ENCODE measurements at regions not wholly inside any gene's neighbourhood (a gene's known extent, or its start where the extent isn't known, plus 50 kb on each side); places are given as distances from the start of the nearest gene placed in this dataset.

DNA sequence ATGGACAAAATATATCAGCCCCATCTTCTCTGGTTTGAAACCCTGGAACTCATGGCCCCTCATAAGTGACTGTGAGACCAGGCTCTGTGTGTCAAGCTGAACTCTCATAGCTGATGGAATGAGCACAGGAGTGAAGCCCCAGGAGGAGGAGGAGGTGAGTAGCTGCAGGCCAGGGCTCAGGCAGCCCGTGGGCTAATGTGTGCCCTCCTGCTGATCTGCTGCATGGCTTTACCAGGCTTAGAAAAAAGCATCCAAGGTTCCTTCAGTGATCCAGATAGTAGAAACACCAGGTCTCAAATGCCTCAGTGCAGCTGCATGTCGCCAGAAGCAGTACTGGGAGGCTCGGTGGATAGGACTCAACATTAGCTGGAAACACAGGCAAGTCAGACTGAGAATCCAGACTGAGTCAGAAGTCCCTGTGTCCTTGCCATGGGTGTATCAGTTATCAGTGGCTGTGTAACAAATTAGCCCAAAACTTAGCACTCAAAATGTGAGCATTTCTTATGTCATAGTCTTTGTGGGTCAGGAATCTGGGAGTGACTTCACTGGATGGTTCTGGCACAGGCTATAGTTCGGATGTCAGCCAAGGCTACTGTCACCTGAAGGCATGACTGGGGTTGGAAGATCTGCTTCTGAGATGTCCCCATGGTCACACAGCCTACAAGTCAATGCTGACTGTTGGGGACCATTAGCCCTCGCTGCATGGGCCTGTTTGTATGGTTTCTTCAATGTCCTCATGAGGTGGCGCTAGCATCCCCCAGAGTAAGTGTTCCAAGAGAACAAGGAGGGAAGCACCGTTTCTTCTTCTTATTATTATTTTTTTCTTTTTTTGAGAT, 255.4 kb upstream of the IRF2BP2 start:
- CTCF ChIA-PET, result no interaction called here
- H3K27ac ChIP-seq (ENCODE audit: low read depth, low read length), result no peak overlapping the region
- H3K9me3 ChIP-seq (ENCODE audit: control insufficient read depth, insufficient read depth, low read length), result peaks cover 11% of the 10 kb centered on the region
- TF ChIP-seq, protein P1, sequence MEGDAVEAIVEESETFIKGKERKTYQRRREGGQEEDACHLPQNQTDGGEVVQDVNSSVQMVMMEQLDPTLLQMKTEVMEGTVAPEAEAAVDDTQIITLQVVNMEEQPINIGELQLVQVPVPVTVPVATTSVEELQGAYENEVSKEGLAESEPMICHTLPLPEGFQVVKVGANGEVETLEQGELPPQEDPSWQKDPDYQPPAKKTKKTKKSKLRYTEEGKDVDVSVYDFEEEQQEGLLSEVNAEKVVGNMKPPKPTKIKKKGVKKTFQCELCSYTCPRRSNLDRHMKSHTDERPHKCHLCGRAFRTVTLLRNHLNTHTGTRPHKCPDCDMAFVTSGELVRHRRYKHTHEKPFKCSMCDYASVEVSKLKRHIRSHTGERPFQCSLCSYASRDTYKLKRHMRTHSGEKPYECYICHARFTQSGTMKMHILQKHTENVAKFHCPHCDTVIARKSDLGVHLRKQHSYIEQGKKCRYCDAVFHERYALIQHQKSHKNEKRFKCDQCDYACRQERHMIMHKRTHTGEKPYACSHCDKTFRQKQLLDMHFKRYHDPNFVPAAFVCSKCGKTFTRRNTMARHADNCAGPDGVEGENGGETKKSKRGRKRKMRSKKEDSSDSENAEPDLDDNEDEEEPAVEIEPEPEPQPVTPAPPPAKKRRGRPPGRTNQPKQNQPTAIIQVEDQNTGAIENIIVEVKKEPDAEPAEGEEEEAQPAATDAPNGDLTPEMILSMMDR (IDR thresholded peaks at IDR 0.05; ENCODE audit: low read depth, low read length), result no peak
- POLR2A ChIA-PET, result no interaction called here
- H3K4me3 ChIP-seq (ENCODE audit: low read depth, low read length), result no peak overlapping the region
- no peak for DNase-seq (ENCODE audit: low read depth, low spot score)
- H3K27me3 ChIP-seq (ENCODE audit: control insufficient read depth, insufficient read depth, low read length), result no peaks in the 10 kb centered on the region

DNA sequence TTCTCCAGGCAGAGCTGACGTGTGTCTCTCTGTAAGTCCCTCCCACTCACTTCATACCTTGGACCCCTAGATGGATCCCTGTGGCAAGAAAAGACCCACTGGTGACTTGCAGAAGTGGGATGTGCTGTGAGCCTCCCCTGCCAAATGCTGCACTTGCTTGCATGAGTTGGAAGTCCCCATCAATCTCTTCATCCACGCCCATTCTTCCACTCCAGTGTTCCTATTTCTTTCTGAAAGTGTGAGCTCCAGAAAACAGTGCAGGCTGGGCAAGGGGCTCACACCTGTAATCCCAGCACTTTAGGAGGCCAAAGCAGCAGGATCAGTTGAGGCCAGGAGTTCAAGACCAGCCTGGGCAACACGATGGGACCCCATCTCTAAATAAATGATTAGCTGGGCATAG, 254.1 kb upstream of the IRF2BP2 start:
- Histone ChIP-seq H3K27me3 (ENCODE audit: control insufficient read depth, insufficient read depth, low read length) (no peaks in the 10 kb centered on the region), H3K4me3 (ENCODE audit: low read depth, low read length) (no peak overlapping the region), H3K27ac (ENCODE audit: low read depth, low read length) (no peak overlapping the region), H3K9me3 (ENCODE audit: control insufficient read depth, insufficient read depth, low read length) (peaks cover 11% of the 10 kb centered on the region)
- TF ChIP-seq, protein P1 (IDR thresholded peaks at IDR 0.05; ENCODE audit: low read depth, low read length), result no peak
- no peak for DNase-seq (ENCODE audit: low read depth, low spot score)
- CTCF ChIA-PET, result interaction anchor here (0.7 kb wide), 1 partner anchor 32 kb away, joined by 5 read pairs; no protein-coding TSS in a partner anchor
- POLR2A ChIA-PET, result no interaction called here

DNA sequence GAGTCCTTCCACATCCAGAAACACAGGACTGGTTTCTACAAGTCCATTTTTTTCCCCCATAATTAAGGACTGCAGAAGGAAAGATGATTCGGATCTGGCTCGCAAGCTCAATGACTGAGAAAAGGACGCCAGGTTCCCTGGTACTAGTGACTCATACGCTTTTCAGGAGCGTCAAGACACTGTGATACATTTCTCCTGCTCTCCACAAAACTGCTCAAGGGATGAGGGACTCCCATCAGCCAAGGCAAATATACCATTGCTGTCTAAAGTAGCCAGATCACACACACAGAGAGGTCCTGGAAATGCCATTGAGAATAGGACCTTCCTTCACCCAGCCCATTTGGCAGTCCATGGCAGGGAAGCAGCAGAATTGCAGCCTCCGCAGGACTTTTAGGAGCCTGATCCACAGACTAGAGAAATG, 253.6 kb upstream of the IRF2BP2 start:
- no peak for DNase-seq (ENCODE audit: low read depth, low spot score)
- POLR2A ChIA-PET, result interaction anchor here (0.8 to 0.9 kb wide), 2 partner anchors 13 to 107 kb away, joined by 3 read pairs; no protein-coding TSS in a partner anchor
- TF ChIP-seq, protein P1 (IDR thresholded peaks at IDR 0.05; ENCODE audit: low read depth, low read length), result no peak
- H3K27ac ChIP-seq (ENCODE audit: low read depth, low read length), result peak overlapping the region; percentile 25
- no peaks in the 10 kb centered on the region for H3K27me3 ChIP-seq (ENCODE audit: control insufficient read depth, insufficient read depth, low read length)
- CTCF ChIA-PET, result interaction anchor here (1.0 kb wide), 1 partner anchor 364 kb away, joined by 3 read pairs; no protein-coding TSS in a partner anchor
- no peak overlapping the region for H3K4me3 ChIP-seq (ENCODE audit: low read depth, low read length)
- peaks cover 11% of the 10 kb centered on the region for H3K9me3 ChIP-seq (ENCODE audit: control insufficient read depth, insufficient read depth, low read length)

DNA sequence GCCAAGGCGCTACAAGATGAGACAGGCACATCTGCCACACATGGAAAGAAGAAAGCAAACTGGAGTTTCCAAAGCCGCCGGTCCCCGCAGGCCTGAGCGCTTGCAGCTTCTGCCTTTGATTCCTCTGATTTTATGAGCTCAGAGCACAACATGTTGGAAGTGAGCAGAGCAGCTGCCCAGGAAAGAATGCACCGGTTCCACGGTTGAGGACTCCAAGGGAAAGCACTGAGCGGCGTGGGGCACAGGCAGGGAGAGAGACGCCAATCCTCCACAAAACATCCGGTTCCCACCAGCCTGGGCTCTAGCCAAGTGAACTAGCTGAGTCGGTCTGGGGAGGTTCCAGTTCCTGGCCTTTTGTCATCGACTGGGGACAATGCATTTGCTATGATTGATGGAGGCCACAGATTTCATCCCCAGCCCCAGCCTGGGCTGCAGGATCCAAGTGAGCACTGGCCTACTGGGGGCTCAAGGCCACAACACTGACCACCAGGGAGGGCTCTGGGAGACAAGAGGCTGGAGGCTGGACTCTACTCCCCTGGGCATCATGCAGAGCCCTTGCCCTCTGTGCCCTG, 253.1 kb upstream of the IRF2BP2 start:
- Histone ChIP-seq H3K27me3 (ENCODE audit: control insufficient read depth, insufficient read depth, low read length) (no peaks in the 10 kb centered on the region), H3K4me3 (ENCODE audit: low read depth, low read length) (no peak overlapping the region), H3K27ac (ENCODE audit: low read depth, low read length) (peak overlapping the region; percentile 25), H3K9me3 (ENCODE audit: control insufficient read depth, insufficient read depth, low read length) (peaks cover 11% of the 10 kb centered on the region)
- CTCF ChIA-PET, result interaction anchor here (0.6 to 1.0 kb wide), 2 partner anchors 9 to 364 kb away, joined by 3 read pairs; no protein-coding TSS in a partner anchor
- TF ChIP-seq, protein P1 (IDR thresholded peaks at IDR 0.05; ENCODE audit: low read depth, low read length), result no peak
- no peak for DNase-seq (ENCODE audit: low read depth, low spot score)
- POLR2A ChIA-PET, result interaction anchor here (0.8 to 0.9 kb wide), 2 partner anchors 13 to 107 kb away, joined by 3 read pairs; no protein-coding TSS in a partner anchor

All from AG04450 (cell line).